ENCODE measurements at regions not wholly inside any gene's neighbourhood (a gene's known extent, or its start where the extent isn't known, plus 50 kb on each side); places are given as distances from the start of the nearest gene placed in this dataset.

DNA sequence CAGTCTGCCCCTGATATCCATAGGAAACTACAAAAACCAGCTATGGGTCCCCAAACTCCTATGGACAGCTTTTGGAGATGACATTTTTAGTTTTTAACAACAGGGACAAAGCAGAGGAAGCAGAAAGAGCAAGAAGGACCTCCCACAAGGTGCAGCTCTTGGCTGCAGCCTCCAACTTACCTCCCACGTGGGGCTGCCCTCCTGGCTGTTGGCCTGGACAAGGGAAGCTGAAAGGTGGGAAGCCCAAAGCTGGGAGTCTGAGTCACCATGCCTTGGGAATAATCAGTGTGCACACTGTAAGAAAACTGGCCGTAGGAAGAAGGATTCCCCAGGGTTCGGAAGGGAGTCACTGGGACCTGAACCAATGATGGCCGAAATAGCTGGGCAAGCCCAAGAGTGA lies 51.8 kb upstream of the PAX1 start:
- DNase-seq (ENCODE audit: extremely low read depth, low read depth, low spot score), result no peak

DNA sequence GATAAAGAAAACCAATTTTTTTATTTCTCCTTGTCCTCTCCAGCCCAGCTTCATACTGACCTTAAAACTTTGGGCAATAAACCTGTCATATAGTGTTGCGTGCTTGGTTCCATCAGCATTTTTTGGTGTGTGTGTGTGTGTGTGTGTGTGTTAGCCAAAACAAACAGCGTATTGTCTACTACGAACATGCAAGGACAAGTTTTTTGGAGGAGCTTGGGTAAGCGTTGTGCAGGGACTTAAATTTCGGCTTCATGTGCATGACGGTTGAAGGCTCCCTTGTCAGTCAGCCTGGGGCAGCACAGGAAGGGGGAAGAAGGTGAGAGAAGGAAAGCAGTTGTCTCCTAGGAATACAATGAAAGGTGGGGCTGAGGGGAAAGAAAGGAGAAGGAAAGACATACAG lies 62.0 kb upstream of the PAX1 start:
- no peak for DNase-seq (ENCODE audit: extremely low read depth, low read depth, low spot score)

DNA sequence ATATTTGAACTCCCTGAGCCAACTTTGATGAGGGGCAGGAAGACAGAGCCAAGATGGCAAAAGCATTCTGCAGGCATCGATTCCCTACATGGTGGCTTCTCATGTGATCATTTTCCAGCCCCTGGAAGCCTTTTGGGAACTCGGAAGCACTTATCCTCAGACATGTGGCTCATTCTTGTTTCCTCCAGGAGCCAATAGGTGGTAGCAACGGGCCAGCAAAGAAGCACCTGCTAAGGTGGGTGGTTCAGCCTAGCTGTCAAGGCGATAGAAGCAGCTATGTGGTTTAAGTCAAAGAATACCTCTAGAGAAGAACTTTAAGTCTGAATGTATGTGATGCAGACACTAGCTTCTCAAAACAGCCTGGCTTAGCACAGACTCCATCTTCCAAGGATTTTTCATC lies 64.9 kb upstream of the PAX1 start:
- DNase-seq (ENCODE audit: extremely low read depth, low read depth, low spot score), result no peak

DNA sequence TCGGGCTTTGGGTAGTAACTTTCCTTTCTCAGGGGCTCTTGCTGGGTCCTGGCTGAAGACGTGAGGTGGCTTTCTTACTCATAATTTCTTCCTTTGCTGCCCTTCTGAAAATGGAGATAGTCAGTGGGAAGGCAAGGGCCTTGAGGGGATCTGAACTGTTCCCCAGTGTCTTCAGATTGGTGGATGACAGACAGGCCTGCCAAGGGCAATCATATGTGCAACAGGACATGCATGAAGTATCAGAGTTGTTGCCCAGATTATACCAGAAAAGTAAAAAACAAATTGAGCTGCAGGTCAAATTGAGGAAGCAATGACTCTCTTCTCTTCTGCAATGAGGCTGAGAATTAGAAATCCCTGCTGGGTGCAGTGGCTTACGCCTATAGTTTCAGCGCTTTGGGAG lies 71.6 kb upstream of the PAX1 start:
- no peak for DNase-seq (ENCODE audit: extremely low read depth, low read depth, low spot score)

DNA sequence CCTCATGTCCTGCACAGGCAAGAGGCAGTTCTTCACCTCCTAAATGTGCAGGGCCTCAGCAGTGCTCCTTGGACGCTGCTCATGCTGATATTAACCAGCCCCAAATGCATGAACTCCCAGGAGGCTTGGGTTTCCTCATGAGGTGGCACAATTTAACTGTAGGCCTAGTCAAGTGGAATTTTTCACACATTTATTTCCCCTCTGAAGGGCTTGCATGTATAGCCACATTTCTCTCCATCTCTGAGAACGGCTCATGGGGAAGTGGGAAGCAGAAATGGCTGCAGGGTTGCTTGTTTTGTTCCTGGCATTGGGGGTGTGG lies 72.8 kb upstream of the PAX1 start:
- no peak for DNase-seq (ENCODE audit: extremely low read depth, low read depth, low spot score)

DNA sequence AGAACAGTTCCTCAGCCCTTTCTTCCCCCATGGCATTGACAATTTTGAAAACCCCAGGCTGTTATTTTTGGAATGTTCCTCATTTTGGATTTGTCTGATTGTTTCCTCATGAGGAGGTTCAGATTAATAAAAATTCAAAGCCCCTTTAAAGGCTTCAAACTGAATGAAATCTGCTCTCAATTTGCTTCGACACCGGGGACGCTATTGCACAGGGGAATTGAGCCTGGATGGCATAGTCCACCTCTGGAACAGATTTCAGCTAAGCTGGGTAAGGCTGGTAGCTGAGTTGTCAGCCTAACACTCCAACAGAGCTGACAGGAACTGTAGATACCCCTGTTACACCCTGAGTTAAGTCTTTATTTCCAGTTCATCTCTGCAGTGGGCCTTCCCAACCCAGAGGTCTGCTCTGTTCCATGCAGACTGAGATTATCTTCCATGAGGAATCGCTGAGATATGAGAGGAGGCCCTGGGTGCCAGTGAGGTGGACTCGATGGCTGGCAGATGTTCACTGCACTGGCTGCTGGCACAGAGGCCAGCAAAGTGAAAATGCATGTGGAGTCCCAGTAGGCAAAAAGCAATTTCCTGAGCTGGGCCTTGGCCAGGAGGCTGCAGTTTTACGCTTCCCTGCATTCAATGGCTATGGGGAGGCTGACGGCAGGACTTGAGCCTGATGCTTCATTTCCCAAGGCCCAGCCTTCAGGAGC lies 73.3 kb upstream of the PAX1 start:
- no peak for DNase-seq (ENCODE audit: extremely low read depth, low read depth, low spot score)

DNA sequence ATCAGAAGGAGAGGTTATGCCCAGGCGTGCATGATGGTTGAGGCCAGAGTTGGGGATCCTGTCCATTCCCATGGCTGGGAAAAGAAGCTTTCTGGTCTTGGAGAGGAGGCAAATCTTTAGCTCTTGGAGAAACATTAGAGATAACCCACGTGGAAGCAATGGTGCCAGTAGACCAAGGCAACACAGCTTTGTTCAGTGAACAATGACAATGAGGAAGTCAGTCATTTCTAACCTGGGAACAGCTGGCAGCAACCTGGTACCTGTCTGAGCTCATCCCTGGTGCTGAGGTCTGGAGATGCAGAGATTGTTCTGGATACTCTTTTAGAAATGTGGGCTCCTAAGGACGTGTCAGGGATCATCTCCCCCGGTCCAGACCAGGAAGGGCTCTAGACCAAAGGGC lies 76.7 kb upstream of the PAX1 start:
- DNase-seq (ENCODE audit: extremely low read depth, low read depth, low spot score), result no peak

DNA sequence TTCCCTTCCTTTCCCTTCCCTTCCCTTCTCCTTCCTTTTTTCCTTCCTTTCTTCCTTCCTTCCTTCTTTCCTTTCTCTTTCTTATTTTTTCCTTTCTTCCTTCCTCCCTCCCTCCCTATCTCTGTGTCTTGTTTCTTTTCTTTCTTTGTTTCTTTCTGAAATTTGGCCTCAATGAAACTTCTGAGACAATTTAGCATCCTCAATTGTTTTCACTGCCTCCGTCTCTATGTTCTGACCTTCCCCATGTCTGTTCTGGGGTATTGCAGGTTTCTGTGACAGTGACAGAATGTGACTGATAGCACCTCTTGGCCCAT lies 81.7 kb upstream of the PAX1 start:
- no peak for DNase-seq (ENCODE audit: extremely low read depth, low read depth, low spot score)

DNA sequence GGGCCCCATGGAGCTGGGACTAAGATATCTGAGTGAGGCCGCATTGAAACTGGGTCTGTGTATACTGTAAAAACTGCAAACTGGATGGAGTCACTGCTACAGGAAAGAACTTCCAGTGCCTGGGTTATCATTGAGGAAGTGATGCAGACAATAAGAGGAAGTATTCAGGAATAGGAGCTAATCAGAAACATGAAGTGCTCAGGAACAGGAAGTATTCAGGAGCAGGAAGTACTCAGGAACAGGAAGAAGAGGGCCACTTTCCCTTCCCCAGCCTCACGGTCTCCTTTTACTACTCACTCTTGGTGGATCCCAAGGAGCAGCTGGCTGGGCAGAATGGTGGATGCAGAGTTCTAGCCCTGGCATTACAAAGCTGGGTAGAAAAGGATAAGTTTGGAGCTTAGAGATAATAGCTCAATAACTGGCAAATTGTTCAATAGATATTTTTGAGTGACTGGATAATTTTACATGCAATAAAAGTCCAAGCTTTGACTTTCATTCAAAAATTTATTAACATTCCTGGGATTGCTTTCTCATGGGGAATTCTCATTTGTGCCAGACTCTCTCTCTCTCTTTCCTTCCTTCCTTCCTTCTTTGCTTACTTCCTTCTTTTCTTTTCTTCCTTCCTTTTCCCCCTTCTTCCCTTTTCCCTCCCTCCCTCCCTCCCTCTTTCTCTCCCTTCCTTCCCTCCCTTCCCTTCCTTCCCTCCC lies 82.2 kb upstream of the PAX1 start:
- DNase-seq (ENCODE audit: extremely low read depth, low read depth, low spot score), result no peak

DNA sequence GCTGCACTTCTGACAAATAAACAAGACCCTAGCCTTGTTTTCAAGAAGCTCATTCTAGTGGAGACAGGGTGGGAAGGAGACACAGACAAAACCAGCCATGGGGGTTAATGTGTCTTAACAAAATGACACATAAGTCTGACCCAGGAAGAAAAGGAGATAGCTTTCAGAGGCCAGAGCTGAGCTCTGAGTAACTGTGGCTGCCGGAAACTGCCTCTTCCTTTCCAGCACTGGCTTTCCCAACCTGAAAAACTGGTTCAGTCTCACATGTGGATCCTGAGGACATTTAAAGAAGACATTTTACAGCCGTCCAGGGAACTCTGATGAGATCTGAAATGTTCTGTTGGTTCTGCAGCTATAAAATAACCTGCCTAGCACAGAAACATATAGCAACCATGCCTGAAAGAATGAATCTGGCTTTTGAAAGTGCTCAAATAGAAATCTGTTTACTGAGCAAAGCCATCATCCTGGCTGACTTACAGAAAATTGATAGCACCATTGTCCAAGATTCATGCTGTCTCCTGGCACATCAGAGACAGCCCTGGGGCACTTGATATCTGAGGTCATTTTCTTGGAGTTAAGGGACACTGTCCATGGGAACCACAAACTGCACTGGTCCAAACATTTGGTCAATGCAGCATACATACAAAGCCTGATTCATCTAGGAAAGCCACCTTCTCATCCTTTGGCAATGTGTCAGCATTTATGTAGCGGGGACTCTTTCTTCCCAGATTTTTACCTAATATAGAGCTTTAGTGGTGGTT lies 83.2 kb upstream of the PAX1 start:
- no peak for DNase-seq (ENCODE audit: extremely low read depth, low read depth, low spot score)

DNA sequence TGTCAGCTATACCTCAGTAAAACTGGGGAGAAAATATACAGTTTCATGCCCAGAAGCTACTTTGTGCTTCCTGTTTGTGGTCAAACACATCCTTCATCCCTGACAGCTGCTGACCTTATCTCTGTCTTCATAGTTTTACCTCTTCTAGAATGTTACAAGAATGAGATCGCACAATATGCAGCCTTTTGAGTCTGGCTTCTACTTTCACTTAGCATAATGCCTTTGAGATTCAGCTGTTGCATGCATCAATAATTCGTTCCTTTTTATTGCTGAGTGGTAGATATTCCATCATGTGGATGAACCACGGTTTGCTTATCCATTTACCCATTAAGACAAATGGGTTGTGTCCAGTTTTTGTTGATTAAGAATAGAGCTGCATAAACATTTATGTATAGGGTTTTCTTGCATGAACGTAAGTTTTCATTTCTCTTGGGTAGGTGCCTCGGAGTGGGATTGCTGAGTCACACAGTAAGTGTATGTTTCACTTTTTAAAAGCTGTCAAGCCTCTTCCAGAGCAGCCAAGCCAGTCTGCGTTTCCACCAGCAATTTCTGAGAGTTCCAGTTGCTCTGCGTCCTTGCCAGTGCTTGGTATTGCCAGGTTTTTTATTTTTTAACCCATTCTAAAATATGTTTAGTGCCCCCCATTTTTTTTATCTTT lies 86.6 kb upstream of the PAX1 start:
- no peak for DNase-seq (ENCODE audit: extremely low read depth, low read depth, low spot score)

DNA sequence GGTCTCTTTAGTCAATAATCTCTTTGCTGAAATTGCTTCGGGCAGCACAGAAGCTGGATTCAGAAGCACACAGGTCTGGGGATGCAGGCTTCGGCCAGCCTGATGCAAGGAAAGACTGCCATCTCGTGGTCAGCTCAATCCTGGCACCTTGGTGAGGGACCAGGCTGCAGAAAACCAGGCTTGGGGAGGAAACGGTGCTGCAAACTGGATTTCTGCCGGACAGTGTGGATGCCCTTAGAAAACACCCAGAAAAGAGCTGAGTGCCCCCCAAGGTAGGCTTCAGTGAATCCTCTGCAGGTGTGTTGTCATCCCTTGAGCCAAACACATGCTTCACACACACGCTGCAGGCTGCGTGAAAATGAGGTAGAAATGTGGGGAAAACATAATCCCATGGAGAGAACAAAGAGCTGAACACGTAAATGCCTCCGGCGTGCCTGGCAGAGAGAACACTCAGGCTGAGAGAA lies 89.8 kb upstream of the PAX1 start:
- no peak for DNase-seq (ENCODE audit: extremely low read depth, low read depth, low spot score)

DNA sequence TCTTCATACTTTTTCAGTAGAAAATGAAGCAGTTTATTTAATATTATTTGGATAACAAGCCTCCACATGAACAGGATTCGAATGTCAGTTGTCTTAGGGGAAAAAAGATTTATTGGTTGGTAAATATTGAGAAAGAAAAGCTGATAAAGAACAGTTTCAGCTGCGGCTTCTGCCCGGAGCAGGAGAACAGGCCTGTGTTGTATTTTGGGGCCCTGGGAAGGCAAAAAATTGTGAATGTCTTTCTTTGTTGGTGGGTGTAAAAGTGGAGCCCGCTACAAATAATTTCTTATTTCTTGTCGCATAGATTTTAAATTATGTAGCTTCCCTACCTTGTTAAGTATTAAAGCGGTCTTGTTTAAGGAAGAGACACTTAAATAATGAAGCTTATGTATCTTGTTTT lies 90.5 kb upstream of the PAX1 start:
- DNase-seq (ENCODE audit: extremely low read depth, low read depth, low spot score), result no peak

DNA sequence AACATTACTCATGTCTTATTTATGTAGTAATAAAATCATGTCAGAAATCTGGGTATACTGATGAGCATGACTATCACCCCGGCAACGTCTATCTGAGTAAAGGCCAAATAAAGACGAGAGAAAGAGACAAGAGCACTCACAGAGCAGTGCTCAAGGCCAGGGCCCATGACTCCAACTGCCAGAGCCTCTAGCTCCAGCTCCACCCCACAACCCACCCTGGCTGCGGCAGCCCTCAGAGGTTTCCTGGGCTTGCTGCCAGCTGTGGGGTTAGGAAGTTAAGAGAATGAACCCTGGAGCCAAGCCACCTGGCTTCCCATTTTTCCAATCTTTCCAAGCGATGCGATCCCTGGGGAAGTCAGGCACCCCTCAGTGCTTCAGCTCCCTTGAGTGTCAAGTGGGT lies 92.0 kb upstream of the PAX1 start:
- DNase-seq (ENCODE audit: extremely low read depth, low read depth, low spot score), result no peak

DNA sequence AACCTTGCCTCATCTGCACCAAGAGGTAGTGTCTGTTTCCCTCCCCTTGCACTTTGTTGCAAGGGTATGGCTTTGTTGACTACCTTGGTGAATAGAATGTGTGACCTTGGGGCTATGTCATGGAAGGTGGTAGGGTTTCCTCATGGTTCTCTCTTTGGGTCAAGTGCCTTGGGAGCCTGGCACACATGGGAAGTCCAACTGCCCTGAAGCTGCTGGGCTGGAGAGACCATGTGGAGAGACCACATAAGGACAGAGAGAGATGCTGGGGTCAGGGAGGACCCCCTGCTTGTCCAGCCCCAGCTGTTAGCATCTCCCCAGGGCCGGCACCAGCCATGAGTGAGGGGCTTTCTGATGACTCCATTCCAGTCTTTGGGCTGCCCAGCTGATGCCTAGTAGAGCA lies 95.5 kb upstream of the PAX1 start:
- no peak for DNase-seq (ENCODE audit: extremely low read depth, low read depth, low spot score)

DNA sequence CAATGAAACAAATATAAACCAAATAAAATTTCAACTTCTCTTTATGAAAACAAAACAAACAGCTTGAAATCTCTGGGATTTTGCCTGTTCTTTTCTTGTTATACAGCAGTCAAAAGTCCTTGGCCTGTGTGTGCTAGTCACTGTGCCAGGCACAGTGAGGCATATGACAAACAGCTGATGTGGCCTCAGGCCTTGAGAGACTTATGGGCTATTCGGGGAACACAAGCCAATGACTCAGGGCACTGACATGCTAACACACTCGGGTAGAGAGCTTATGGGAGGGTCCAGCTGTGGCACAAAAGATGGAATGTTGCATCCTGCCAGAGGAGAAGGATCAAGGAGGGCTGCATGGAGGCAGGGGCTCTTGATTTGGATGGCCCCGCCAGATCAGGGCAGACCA lies 95.4 kb upstream of the NKX2-2 start:
- DNase-seq (ENCODE audit: extremely low read depth, low read depth, low spot score), result no peak

DNA sequence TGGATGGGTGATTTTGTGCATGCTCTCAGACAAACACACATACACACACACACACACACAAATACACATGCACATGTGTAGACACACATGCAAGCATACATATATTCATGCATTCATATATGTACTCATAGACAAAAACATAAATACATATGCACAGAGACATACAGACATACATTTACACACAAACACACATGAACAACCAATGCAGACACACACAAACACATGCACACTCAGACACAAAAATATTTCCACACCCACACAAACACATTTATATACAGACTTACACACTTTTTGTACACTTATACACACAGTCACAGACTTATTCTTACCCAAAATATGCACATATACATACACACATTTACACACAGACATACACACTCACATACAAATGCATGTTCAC lies 94.9 kb upstream of the NKX2-2 start:
- no peak for DNase-seq (ENCODE audit: extremely low read depth, low read depth, low spot score)

DNA sequence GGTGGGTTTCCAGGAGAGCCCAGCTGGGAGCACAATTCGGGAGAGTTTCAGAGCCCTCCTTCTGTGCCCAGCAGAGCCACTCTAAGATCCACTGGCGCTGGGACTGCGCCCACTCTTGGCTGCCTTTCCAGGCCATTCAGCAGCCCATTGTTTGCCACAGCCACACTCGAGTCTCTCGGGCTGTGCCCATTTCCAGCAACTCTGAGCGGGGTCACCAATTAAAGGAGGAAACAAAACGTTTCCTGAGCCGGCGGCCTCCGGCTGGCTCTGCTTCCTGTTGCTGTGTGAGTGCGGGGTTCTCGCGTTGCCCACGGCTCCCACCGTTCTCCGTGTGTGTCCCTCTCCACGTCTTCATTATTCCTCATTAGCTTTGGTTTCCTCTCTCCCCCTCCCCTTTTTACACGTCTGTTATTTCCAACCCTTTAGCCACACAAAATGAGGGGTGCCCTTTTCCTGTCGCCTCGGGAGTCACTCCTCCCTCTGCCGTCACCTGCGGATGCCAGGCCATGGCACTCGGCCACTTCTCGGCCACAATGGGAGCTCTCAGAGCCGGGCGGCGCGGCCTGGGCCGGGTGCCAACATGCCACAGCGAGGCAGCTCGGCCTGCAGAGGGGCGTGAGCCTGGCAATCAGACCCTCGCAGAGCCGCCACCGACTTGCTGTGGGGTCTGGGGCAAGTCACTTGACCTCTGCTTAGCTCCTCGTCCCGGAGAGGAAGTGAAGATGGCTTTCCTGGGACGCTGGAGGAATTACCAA lies 94.3 kb upstream of the NKX2-2 start:
- no peak for DNase-seq (ENCODE audit: extremely low read depth, low read depth, low spot score)

DNA sequence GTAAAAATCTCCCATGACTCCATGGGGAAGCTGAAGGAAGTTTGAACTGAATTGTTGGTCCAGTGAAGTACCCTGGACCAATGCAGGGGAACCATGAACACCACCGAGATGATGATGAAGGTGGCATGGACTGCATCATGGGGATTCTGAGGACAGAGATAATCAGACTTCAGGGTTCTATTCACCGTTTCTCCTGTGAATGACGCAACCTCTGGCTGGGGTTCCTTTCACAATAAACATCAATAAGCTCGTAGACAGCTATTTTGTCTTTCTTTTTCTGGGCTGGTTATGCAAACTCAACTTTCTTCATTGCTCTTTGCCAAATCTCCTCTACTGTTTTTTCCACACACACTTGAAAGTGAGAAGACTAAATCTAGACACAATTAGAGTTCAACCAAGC lies 87.9 kb upstream of the NKX2-2 start:
- DNase-seq (ENCODE audit: extremely low read depth, low read depth, low spot score), result no peak

DNA sequence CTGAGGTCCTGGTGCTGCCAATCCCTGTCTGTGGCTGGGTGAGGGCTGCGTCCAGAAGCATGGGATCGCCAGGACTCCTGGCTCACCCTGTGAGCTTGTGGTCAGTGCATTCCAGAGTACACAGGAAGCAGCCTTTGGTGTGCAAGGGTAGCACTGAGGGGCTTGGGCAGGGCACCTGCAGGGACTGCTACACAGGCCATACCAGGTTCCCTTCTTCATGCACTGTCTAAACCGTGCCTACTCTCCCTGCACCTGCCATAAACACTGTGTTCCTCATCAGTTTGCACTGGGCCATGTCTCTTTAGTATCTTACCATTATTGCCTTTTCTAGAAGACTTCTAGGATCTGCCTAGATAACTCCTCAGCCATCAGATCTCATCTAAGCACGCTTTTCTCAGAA lies 72.8 kb upstream of the NKX2-2 start:
- DNase-seq (ENCODE audit: extremely low read depth, low read depth, low spot score), result no peak
